ENCODE measurements at regions not wholly inside any gene's neighbourhood (a gene's known extent, or its start where the extent isn't known, plus 50 kb on each side); places are given as distances from the start of the nearest gene placed in this dataset.

- DNase-seq (ENCODE audit: low spot score): no peak
These were observed 705.7 kb upstream of the CELF2 start for GRCh38 chr10:10311966-10312365.

- DNase-seq (ENCODE audit: low spot score): no peak
These were observed 704.4 kb upstream of the CELF2 start for GRCh38 chr10:10313149-10313835.

- DNase-seq (ENCODE audit: low spot score): no peak
These were observed 703.0 kb upstream of the CELF2 start for GRCh38 chr10:10314626-10315025.

- DNase-seq (ENCODE audit: low spot score): no peak
These were observed 701.7 kb upstream of the CELF2 start for GRCh38 chr10:10315989-10316388.

GRCh38 chr10:10317151-10317550, 700.5 kb upstream of the CELF2 start:
- DNase-seq (ENCODE audit: low spot score): no peak

- DNase-seq (ENCODE audit: low spot score): no peak
These were observed 698.8 kb upstream of the CELF2 start for GRCh38 chr10:10318856-10319255.

- DNase-seq (ENCODE audit: low spot score): no peak
These were observed 696.7 kb upstream of the CELF2 start for GRCh38 chr10:10320956-10321355.

- no peak for DNase-seq (ENCODE audit: low spot score)
These were observed 691.6 kb upstream of the CELF2 start for GRCh38 chr10:10326116-10326515.

- DNase-seq (ENCODE audit: low spot score): no peak
These were observed 689.7 kb upstream of the CELF2 start for GRCh38 chr10:10327934-10328333.

- no peak for DNase-seq (ENCODE audit: low spot score)
These were observed 687.3 kb upstream of the CELF2 start for GRCh38 chr10:10330418-10330817.

GRCh38 chr10:10332786-10333185, 684.9 kb upstream of the CELF2 start:
- no peak for DNase-seq (ENCODE audit: low spot score)

GRCh38 chr10:10333622-10334021, 684.0 kb upstream of the CELF2 start:
- no peak for DNase-seq (ENCODE audit: low spot score)

GRCh38 chr10:10338339-10338738, 679.3 kb upstream of the CELF2 start:
- DNase-seq (ENCODE audit: low spot score): no peak

GRCh38 chr10:10346390-10347150, 671.1 kb upstream of the CELF2 start:
- no peak for DNase-seq (ENCODE audit: low spot score)

- DNase-seq (ENCODE audit: low spot score): no peak
These were observed 667.6 kb upstream of the CELF2 start for GRCh38 chr10:10350050-10350449.

GRCh38 chr10:10351451-10351850, 666.2 kb upstream of the CELF2 start:
- DNase-seq (ENCODE audit: low spot score): no peak

- no peak for DNase-seq (ENCODE audit: low spot score)
These were observed 664.3 kb upstream of the CELF2 start for GRCh38 chr10:10353326-10353868.

- no peak for DNase-seq (ENCODE audit: low spot score)
These were observed 658.4 kb upstream of the CELF2 start for GRCh38 chr10:10359263-10359662.

GRCh38 chr10:10361301-10361885, 656.3 kb upstream of the CELF2 start:
- DNase-seq (ENCODE audit: low spot score): no peak

GRCh38 chr10:10362800-10363199, 654.9 kb upstream of the CELF2 start:
- no peak for DNase-seq (ENCODE audit: low spot score)

- no peak for DNase-seq (ENCODE audit: low spot score)
These were observed 654.5 kb upstream of the CELF2 start for GRCh38 chr10:10363217-10363616.

- DNase-seq (ENCODE audit: low spot score): no peak
These were observed 652.8 kb upstream of the CELF2 start for GRCh38 chr10:10364902-10365301.

GRCh38 chr10:10365676-10366075, 652.0 kb upstream of the CELF2 start:
- no peak for DNase-seq (ENCODE audit: low spot score)
